Panc1 (cell line): ENCODE measurements at regions not wholly inside any gene's neighbourhood (a gene's known extent, or its start where the extent isn't known, plus 50 kb on each side); places are given as distances from the start of the nearest gene placed in this dataset.

ENCODE experiments used
- ATAC-seq: fragments of 200-7000 bp; cut with Tn5 transposase; 2 replicates; pipeline ENCODE4 v1.9.1; 2020; ENCODE audit warnings: mild to moderate bottlenecking, moderate library complexity
- BruUV-seq: library from RNA; stranded (reverse); fragments of 400-500 nt; replicated peaks from 2 replicates; lab custom pipeline; 2021; lab: Mats Ljungman, UMichigan
- CTCF ChIA-PET: fragments of 300-600 bp; sonication (Branson Sonifier 250); formaldehyde crosslinking; loops from one replicate; lab custom pipeline; 2022; ENCODE audit warnings: antibody characterized with exemption; lab: Charles Lee
- POLR2A ChIA-PET: fragments of 300-600 bp; sonication (Branson Sonifier 250); formaldehyde crosslinking; loops from one replicate; lab custom pipeline; 2022; ENCODE audit warnings: antibody characterized with exemption; lab: Charles Lee
- DNase-seq: peaks from one replicate; pipeline ENCODE4 v3.0.0-alpha.2; 2010; ENCODE audit warnings: low read depth, low spot score
- H3K27ac ChIP-seq: 2 replicates; pipeline ENCODE4 v1.5.1; 2011; ENCODE audit warnings: mild to moderate bottlenecking, low read length, inconsistent platforms
- H3K27me3 ChIP-seq: fragments of 200-500 bp; sonication (Bioruptor generic); 2 replicates; pipeline ENCODE4 v1.6.0; 2014; ENCODE audit warnings: low read length, inconsistent platforms; ENCODE audit not compliant: control insufficient read depth, insufficient read depth
- H3K36me3 ChIP-seq: fragments of 200-500 bp; sonication (Bioruptor generic); 2 replicates; pipeline ENCODE4 v1.5.1; 2014; ENCODE audit warnings: inconsistent platforms, mild to moderate bottlenecking, low read length, moderate library complexity; ENCODE audit not compliant: control insufficient read depth, insufficient read depth
- H3K4me1 ChIP-seq: 2 replicates; pipeline ENCODE4 v1.5.1; 2011; ENCODE audit warnings: inconsistent platforms, mild to moderate bottlenecking, low read length, moderate library complexity; ENCODE audit not compliant: control insufficient read depth, insufficient read depth
- H3K4me3 ChIP-seq, 2 experiments: 2 replicates each; pipeline ENCODE4 v1.5.1; 2011 to 2012; ENCODE audit warnings: low read depth in 2 of 2, low read length in 2 of 2, mild to moderate bottlenecking in 2 of 2, inconsistent platforms in 1 of 2, moderate library complexity in 1 of 2
- H3K9me3 ChIP-seq: fragments of 200-500 bp; sonication (Bioruptor generic); 2 replicates; pipeline ENCODE4 v1.5.1; 2014; ENCODE audit warnings: low read depth, mild to moderate bottlenecking, inconsistent platforms, low read length, moderate library complexity; ENCODE audit not compliant: control insufficient read depth, insufficient read depth
- CTCF ChIP-seq: fragments of 450-650 bp; IDR thresholded peaks from 2 replicates; pipeline ENCODE4 v1.5.1; 2017; ENCODE audit warnings: mild to moderate bottlenecking
- POLR2AphosphoS5 ChIP-seq: IDR thresholded peaks from 2 replicates; pipeline ENCODE4 v1.6.1; 2012; ENCODE audit warnings: mild to moderate bottlenecking, low read depth, low read length, moderate library complexity
- REST ChIP-seq, 2 experiments: IDR thresholded peaks; 2 replicates each; pipeline ENCODE4 v1.6.1; 2011 to 2012; ENCODE audit warnings: low read depth in 2 of 2, control low read depth in 1 of 2, low read length in 1 of 2, mild to moderate bottlenecking in 1 of 2, moderate library complexity in 1 of 2; ENCODE audit not compliant: insufficient read depth in 1 of 2
- SIN3A ChIP-seq: IDR thresholded peaks from 2 replicates; pipeline ENCODE4 v1.6.1; 2012; ENCODE audit warnings: low read depth, mild to moderate bottlenecking, low read length, moderate library complexity, borderline replicate concordance; ENCODE audit not compliant: insufficient read depth
- TCF7L2 ChIP-seq: IDR thresholded peaks from 2 replicates; pipeline ENCODE4 v1.6.1; 2011; ENCODE audit warnings: mild to moderate bottlenecking, low read depth, low read length, inconsistent platforms
- in situ Hi-C: cut with HindIII; loops from 2 replicates; pipeline ENCODE4 v1.10.0; 2016; ENCODE audit warnings: low sequenced_read_pairs, low pct_unique_long_range_greater_than_20kb
- intact Hi-C: fragments of 100-400 bp; cut with micrococcal nuclease; formaldehyde crosslinking; loops from one replicate; pipeline ENCODE4 v1.10.0; 2022; ENCODE audit not compliant: unreplicated experiment

DNA sequence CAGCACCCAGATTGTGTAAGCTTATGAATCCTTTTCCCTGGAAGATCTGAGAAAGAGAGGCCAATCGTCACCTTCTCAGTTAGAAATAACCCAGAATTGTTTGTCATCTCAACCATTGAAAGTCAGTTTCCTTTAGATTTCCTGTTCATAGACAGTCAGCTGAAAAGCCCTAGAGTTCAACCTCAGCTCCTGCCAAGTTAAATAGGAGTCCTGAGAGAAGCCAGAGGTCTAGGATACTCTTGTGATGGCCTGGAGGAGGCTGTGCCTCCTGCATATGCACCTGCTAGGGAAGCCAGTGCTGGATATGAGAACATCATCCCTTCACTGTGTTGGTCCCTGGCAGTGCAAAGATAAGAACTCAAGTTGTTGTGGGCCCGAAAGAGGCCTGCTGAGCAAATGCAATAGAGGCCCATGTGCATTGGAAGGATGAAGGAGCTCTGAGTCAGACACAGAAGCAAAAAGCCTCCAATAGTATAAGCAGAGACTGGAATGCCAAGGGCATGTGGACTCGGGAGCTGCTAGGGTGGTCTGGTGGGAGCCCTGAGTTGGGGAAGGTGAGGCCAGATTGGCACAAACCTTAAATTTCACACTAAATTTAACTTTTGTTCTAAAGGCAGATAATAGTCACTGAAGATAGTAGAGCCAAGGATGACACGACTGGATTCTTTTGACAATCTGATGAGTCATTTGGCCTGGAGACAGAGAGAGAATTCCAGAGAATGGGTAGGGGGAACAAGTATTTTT, 520.9 kb upstream of the CDH5 start:
- Histone ChIP-seq H3K27ac (no peak overlapping the region), H3K4me1 (no peaks in the 10 kb centered on the region), H3K9me3 (no peaks in the 10 kb centered on the region), H3K36me3 (no peaks in the 10 kb centered on the region), H3K4me3 (no peak overlapping the region), H3K27me3 (no peaks in the 10 kb centered on the region)
- ChIA-PET POLR2A (no interaction called here), CTCF (no interaction called here)
- no TSS peak for BruUV-seq
- DNase-seq (no peak), ATAC-seq (no peak)
- intact Hi-C loops: no loop called here
- in situ Hi-C loops: no loop called here
- TF ChIP-seq POLR2AphosphoS5 (no peak), TCF7L2 (no peak), CTCF (no peak), SIN3A (no peak), REST (IDR thresholded peaks at IDR 0.05; ENCODE audit: insufficient read depth in 1 of 2, low read depth in 2 of 2, low read length in 1 of 2) (no peak)

- Histone ChIP-seq H3K9me3 (no peaks in the 10 kb centered on the region), H3K27me3 (no peaks in the 10 kb centered on the region), H3K36me3 (no peaks in the 10 kb centered on the region), H3K27ac (no peak overlapping the region), H3K4me1 (no peaks in the 10 kb centered on the region), H3K4me3 (no peak overlapping the region)
- CTCF ChIA-PET: no interaction called here
- no peak for DNase-seq
- in situ Hi-C loops (no loop called here), intact Hi-C loops (no loop called here)
- no TSS peak for BruUV-seq
- ATAC-seq: no peak
- TF ChIP-seq CTCF: no peak
- no peak for TF ChIP-seq SIN3A
- no peak for TF ChIP-seq REST (IDR thresholded peaks at IDR 0.05; ENCODE audit: insufficient read depth in 1 of 2, low read depth in 2 of 2, low read length in 1 of 2)
- TF ChIP-seq TCF7L2: no peak
- no peak for TF ChIP-seq POLR2AphosphoS5
- POLR2A ChIA-PET: no interaction called here
Observed at GRCh38 chr16:65843941-65844340, 522.5 kb upstream of the CDH5 start.
